GM23338 (cell line): ENCODE measurements at regions not wholly inside any gene's neighbourhood (a gene's known extent, or its start where the extent isn't known, plus 50 kb on each side); places are given as distances from the start of the nearest gene placed in this dataset.

Experiments used
- ATAC-seq: fragments of 200-7000 bp; cut with Tn5 transposase; 3 replicates; pipeline ENCODE4 v1.9.1; 2020
- DNase-seq: peaks from one replicate; pipeline ENCODE4 v3.0.0-alpha.2; 2015; ENCODE audit warnings: low spot score
- H2AFZ ChIP-seq: fragments of 200-600 bp; sonication (generic); 2 replicates; pipeline ENCODE4 v1.8.0; 2016; ENCODE audit warnings: antibody characterized with exemption, mild to moderate bottlenecking, moderate library complexity
- H3F3A ChIP-seq: fragments of 200-600 bp; sonication (generic); replicated peaks from 2 replicates; pipeline ENCODE4 v1.8.0; 2017; ENCODE audit warnings: antibody characterized with exemption, mixed run types, low read depth
- H3K27ac ChIP-seq: fragments of 200-600 bp; sonication (generic); 2 replicates; pipeline ENCODE4 v1.6.1; 2016; ENCODE audit warnings: low read depth
- H3K27me3 ChIP-seq: fragments of 200-600 bp; sonication (generic); 2 replicates; pipeline ENCODE4 v1.8.0; 2016; ENCODE audit warnings: mild to moderate bottlenecking, mixed run types, moderate library complexity; ENCODE audit not compliant: insufficient read depth
- H3K36me3 ChIP-seq: fragments of 200-600 bp; sonication (generic); 2 replicates; pipeline ENCODE4 v1.8.0; 2016; ENCODE audit warnings: mild to moderate bottlenecking; ENCODE audit not compliant: insufficient read depth
- H3K4me1 ChIP-seq: fragments of 200-600 bp; sonication (generic); 2 replicates; pipeline ENCODE4 v1.8.0; 2016; ENCODE audit warnings: mild to moderate bottlenecking, moderate library complexity; ENCODE audit not compliant: insufficient read depth
- H3K4me2 ChIP-seq: fragments of 200-600 bp; sonication (generic); 2 replicates; pipeline ENCODE4 v1.7.1; 2017; ENCODE audit warnings: mixed run types
- H3K4me3 ChIP-seq: fragments of 200-600 bp; sonication (generic); 2 replicates; pipeline ENCODE4 v1.6.1; 2016; ENCODE audit warnings: mixed run types
- H3K79me2 ChIP-seq: fragments of 200-600 bp; sonication (generic); replicated peaks from 2 replicates; pipeline ENCODE4 v1.8.0; 2017; ENCODE audit warnings: mild to moderate bottlenecking; ENCODE audit not compliant: insufficient read depth
- H3K9me2 ChIP-seq: fragments of 200-600 bp; sonication (generic); 2 replicates; pipeline ENCODE4 v1.8.0; 2017; ENCODE audit not compliant: insufficient read depth
- H4K20me1 ChIP-seq: fragments of 200-600 bp; sonication (generic); replicated peaks from 2 replicates; pipeline ENCODE4 v1.8.0; 2017; ENCODE audit warnings: mild to moderate bottlenecking; ENCODE audit not compliant: insufficient read depth
- H3K27ac Mint-ChIP-seq: 2 replicates; pipeline ENCODE4 v1.8.0; 2020; ENCODE audit warnings: inconsistent platforms, mild to moderate bottlenecking, moderate library complexity, mixed read lengths
- H3K27me3 Mint-ChIP-seq: 3 replicates; pipeline ENCODE4 v1.8.0; 2022; ENCODE audit warnings: low read depth, mild to moderate bottlenecking, moderate library complexity, mixed read lengths, inconsistent platforms; ENCODE audit not compliant: insufficient read depth, poor library complexity
- H3K36me3 Mint-ChIP-seq: 3 replicates; pipeline ENCODE4 v1.8.0; 2021; ENCODE audit warnings: low read depth, mild to moderate bottlenecking, inconsistent platforms, moderate library complexity, mixed read lengths
- H3K4me1 Mint-ChIP-seq: 3 replicates; pipeline ENCODE4 v1.8.0; 2020; ENCODE audit warnings: mild to moderate bottlenecking, inconsistent platforms, mixed read lengths
- H3K4me3 Mint-ChIP-seq: 3 replicates; pipeline ENCODE4 v1.8.0; 2021; ENCODE audit warnings: moderate library complexity, mild to moderate bottlenecking, inconsistent platforms, mixed read lengths
- H3K9me3 Mint-ChIP-seq: 3 replicates; pipeline ENCODE4 v1.8.0; 2020; ENCODE audit warnings: moderate library complexity, mild to moderate bottlenecking, inconsistent platforms, mixed read lengths
- EZH2 ChIP-seq: fragments of 200-600 bp; sonication (generic); IDR thresholded peaks from one replicate; pipeline ENCODE4 v1.8.0; 2017; ENCODE audit warnings: antibody characterized with exemption, mild to moderate bottlenecking, low read depth; ENCODE audit not compliant: unreplicated experiment
- EZH2phosphoT487 ChIP-seq: fragments of 200-600 bp; sonication (generic); IDR thresholded peaks from one replicate; pipeline ENCODE4 v1.8.1; 2018; ENCODE audit warnings: antibody characterized with exemption; ENCODE audit not compliant: unreplicated experiment
- JUNB ChIP-seq: IDR thresholded peaks from one replicate; pipeline ENCODE4 v1.6.1; 2016; ENCODE audit warnings: antibody characterized with exemption; ENCODE audit not compliant: unreplicated experiment
- NANOG ChIP-seq: IDR thresholded peaks from 2 replicates; pipeline ENCODE4 v1.6.1; 2016; ENCODE audit warnings: antibody characterized with exemption, borderline replicate concordance
- POLR2AphosphoS5 ChIP-seq: IDR thresholded peaks from 2 replicates; pipeline ENCODE4 v1.6.1; 2016; ENCODE audit warnings: antibody characterized with exemption, low read depth
- STAT1 ChIP-seq: IDR thresholded peaks from one replicate; pipeline ENCODE4 v1.6.1; 2016; ENCODE audit warnings: antibody characterized with exemption; ENCODE audit not compliant: unreplicated experiment
- ZNF114 ChIP-seq: fragments of 250-450 bp; sonication (Bioruptor Pico); IDR thresholded peaks from 2 replicates; pipeline ENCODE4 v1.5.0; 2020; ENCODE audit warnings: mild to moderate bottlenecking, moderate library complexity
- ZNF331 ChIP-seq: fragments of 250-450 bp; sonication (Bioruptor Pico); IDR thresholded peaks from 2 replicates; pipeline ENCODE4 v1.5.0; 2020; ENCODE audit warnings: low read depth, mild to moderate bottlenecking, moderate library complexity
- TF ChIP-seq, protein P1 (sequence below): IDR thresholded peaks from 2 replicates; pipeline ENCODE4 v1.6.1; 2016; ENCODE audit warnings: antibody characterized with exemption
- TF ChIP-seq, protein P2 (sequence below): IDR thresholded peaks from one replicate; pipeline ENCODE4 v1.6.1; 2018; ENCODE audit warnings: antibody characterized with exemption; ENCODE audit not compliant: unreplicated experiment
- TF ChIP-seq, protein P3 (sequence below), 2 experiments: fragments of 200-600 bp in 1 of 2; sonication (generic) in 1 of 2; conservative IDR thresholded peaks; 2 replicates each; pipeline versions ENCODE4 v1.5.1 to v1.6.1; 2016 to 2017; ENCODE audit warnings: antibody characterized with exemption in 2 of 2, low read depth in 2 of 2, mild to moderate bottlenecking in 2 of 2, moderate library complexity in 1 of 2
- TF ChIP-seq, protein P4 (sequence below): fragments of 250-450 bp; sonication (Bioruptor Pico); IDR thresholded peaks from 2 replicates; pipeline ENCODE4 v1.5.0; 2020; ENCODE audit warnings: mild to moderate bottlenecking, moderate library complexity

DNA sequence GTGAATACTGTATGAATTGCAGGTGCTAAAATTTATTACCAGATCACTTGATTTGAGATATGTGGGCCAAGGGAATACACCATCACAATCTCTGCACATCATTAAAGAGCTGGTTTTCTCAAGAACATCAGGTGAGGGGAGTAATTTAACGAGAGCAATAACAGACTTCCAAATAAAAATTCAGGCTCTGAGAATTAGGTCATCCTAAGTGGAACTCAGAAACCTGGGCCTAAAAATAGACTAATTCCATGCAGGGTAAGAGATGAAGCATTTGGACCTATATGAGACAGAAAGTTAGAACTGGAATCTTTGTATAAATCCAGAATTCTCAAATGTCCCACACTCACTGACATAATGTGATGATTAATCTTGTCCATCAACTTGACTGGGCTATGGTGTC lies 331.1 kb downstream of the ZNF621 start (continued):
- TF ChIP-seq, protein P1, sequence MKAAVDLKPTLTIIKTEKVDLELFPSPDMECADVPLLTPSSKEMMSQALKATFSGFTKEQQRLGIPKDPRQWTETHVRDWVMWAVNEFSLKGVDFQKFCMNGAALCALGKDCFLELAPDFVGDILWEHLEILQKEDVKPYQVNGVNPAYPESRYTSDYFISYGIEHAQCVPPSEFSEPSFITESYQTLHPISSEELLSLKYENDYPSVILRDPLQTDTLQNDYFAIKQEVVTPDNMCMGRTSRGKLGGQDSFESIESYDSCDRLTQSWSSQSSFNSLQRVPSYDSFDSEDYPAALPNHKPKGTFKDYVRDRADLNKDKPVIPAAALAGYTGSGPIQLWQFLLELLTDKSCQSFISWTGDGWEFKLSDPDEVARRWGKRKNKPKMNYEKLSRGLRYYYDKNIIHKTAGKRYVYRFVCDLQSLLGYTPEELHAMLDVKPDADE = no peak

DNA sequence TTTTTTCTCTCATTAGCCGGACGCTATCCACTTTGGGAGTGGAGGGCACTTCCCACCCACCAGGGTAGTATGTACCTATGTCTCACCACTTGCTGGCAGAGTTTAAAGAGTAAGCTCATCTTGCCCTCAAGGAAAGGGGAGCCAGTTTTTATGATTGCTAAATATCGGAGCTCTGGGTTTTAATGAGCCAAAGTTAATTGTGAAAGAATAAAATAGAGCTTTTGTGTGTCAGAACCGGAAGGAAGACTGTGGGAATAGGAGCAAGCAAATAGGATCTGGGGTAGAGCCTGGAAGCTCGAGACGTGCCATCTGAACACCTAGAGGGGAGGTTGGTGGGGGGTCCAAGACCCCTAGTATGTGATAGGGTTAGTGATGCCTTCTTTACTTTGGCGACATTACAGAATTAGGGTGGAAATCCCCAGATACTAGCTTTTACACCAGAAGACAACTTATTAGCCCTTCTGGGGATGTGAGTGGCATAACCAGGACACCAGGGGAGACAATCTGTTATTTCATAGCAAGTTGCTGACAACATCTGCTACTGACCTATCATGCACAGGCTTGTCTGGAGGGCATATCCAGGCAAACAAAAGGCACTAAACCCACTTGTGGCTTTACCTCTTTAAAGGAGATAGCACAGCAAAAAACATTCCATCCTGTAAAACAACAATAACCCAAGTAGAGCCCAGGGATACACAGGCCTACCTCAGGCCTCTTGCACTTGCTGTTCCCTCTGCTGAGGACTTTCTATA lies 333.8 kb downstream of the ZNF621 start:
- Histone ChIP-seq H3K27ac (no peak overlapping the region), H3K4me3 (no peak overlapping the region), H3K79me2 (no peaks in the 10 kb centered on the region), H4K20me1 (no peaks in the 10 kb centered on the region), H3K36me3 (no peaks in the 10 kb centered on the region), H2AFZ (no peak overlapping the region), H3K4me2 (no peak overlapping the region), H3K4me1 (no peaks in the 10 kb centered on the region), H3K27me3 (no peaks in the 10 kb centered on the region), H3F3A (no peaks in the 10 kb centered on the region), H3K9me2 (peaks cover 7% of the 10 kb centered on the region; the same call in 1 of the 2 replicates)
- ATAC-seq = no peak
- H3K9me3 Mint-ChIP-seq = no peaks in the 10 kb centered on the region
- DNase-seq = no peak
- no peak overlapping the region for H3K4me3 Mint-ChIP-seq
- H3K4me1 Mint-ChIP-seq = no peaks in the 10 kb centered on the region
- H3K27ac Mint-ChIP-seq = no peak overlapping the region
- no peaks in the 10 kb centered on the region for H3K36me3 Mint-ChIP-seq
- peaks cover 2% of the 10 kb centered on the region for H3K27me3 Mint-ChIP-seq
- no peak for TF ChIP-seq EZH2phosphoT487
- no peak for TF ChIP-seq JUNB
- TF ChIP-seq, protein P2, sequence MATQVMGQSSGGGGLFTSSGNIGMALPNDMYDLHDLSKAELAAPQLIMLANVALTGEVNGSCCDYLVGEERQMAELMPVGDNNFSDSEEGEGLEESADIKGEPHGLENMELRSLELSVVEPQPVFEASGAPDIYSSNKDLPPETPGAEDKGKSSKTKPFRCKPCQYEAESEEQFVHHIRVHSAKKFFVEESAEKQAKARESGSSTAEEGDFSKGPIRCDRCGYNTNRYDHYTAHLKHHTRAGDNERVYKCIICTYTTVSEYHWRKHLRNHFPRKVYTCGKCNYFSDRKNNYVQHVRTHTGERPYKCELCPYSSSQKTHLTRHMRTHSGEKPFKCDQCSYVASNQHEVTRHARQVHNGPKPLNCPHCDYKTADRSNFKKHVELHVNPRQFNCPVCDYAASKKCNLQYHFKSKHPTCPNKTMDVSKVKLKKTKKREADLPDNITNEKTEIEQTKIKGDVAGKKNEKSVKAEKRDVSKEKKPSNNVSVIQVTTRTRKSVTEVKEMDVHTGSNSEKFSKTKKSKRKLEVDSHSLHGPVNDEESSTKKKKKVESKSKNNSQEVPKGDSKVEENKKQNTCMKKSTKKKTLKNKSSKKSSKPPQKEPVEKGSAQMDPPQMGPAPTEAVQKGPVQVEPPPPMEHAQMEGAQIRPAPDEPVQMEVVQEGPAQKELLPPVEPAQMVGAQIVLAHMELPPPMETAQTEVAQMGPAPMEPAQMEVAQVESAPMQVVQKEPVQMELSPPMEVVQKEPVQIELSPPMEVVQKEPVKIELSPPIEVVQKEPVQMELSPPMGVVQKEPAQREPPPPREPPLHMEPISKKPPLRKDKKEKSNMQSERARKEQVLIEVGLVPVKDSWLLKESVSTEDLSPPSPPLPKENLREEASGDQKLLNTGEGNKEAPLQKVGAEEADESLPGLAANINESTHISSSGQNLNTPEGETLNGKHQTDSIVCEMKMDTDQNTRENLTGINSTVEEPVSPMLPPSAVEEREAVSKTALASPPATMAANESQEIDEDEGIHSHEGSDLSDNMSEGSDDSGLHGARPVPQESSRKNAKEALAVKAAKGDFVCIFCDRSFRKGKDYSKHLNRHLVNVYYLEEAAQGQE = no peak
- no peak for TF ChIP-seq ZNF114 (CRISPR knock-in tag)
- TF ChIP-seq, protein P3, sequence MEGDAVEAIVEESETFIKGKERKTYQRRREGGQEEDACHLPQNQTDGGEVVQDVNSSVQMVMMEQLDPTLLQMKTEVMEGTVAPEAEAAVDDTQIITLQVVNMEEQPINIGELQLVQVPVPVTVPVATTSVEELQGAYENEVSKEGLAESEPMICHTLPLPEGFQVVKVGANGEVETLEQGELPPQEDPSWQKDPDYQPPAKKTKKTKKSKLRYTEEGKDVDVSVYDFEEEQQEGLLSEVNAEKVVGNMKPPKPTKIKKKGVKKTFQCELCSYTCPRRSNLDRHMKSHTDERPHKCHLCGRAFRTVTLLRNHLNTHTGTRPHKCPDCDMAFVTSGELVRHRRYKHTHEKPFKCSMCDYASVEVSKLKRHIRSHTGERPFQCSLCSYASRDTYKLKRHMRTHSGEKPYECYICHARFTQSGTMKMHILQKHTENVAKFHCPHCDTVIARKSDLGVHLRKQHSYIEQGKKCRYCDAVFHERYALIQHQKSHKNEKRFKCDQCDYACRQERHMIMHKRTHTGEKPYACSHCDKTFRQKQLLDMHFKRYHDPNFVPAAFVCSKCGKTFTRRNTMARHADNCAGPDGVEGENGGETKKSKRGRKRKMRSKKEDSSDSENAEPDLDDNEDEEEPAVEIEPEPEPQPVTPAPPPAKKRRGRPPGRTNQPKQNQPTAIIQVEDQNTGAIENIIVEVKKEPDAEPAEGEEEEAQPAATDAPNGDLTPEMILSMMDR (conservative IDR thresholded peaks at IDR 0.05; ENCODE audit: low read depth in 2 of 2) = no peak
- TF ChIP-seq, protein P4, sequence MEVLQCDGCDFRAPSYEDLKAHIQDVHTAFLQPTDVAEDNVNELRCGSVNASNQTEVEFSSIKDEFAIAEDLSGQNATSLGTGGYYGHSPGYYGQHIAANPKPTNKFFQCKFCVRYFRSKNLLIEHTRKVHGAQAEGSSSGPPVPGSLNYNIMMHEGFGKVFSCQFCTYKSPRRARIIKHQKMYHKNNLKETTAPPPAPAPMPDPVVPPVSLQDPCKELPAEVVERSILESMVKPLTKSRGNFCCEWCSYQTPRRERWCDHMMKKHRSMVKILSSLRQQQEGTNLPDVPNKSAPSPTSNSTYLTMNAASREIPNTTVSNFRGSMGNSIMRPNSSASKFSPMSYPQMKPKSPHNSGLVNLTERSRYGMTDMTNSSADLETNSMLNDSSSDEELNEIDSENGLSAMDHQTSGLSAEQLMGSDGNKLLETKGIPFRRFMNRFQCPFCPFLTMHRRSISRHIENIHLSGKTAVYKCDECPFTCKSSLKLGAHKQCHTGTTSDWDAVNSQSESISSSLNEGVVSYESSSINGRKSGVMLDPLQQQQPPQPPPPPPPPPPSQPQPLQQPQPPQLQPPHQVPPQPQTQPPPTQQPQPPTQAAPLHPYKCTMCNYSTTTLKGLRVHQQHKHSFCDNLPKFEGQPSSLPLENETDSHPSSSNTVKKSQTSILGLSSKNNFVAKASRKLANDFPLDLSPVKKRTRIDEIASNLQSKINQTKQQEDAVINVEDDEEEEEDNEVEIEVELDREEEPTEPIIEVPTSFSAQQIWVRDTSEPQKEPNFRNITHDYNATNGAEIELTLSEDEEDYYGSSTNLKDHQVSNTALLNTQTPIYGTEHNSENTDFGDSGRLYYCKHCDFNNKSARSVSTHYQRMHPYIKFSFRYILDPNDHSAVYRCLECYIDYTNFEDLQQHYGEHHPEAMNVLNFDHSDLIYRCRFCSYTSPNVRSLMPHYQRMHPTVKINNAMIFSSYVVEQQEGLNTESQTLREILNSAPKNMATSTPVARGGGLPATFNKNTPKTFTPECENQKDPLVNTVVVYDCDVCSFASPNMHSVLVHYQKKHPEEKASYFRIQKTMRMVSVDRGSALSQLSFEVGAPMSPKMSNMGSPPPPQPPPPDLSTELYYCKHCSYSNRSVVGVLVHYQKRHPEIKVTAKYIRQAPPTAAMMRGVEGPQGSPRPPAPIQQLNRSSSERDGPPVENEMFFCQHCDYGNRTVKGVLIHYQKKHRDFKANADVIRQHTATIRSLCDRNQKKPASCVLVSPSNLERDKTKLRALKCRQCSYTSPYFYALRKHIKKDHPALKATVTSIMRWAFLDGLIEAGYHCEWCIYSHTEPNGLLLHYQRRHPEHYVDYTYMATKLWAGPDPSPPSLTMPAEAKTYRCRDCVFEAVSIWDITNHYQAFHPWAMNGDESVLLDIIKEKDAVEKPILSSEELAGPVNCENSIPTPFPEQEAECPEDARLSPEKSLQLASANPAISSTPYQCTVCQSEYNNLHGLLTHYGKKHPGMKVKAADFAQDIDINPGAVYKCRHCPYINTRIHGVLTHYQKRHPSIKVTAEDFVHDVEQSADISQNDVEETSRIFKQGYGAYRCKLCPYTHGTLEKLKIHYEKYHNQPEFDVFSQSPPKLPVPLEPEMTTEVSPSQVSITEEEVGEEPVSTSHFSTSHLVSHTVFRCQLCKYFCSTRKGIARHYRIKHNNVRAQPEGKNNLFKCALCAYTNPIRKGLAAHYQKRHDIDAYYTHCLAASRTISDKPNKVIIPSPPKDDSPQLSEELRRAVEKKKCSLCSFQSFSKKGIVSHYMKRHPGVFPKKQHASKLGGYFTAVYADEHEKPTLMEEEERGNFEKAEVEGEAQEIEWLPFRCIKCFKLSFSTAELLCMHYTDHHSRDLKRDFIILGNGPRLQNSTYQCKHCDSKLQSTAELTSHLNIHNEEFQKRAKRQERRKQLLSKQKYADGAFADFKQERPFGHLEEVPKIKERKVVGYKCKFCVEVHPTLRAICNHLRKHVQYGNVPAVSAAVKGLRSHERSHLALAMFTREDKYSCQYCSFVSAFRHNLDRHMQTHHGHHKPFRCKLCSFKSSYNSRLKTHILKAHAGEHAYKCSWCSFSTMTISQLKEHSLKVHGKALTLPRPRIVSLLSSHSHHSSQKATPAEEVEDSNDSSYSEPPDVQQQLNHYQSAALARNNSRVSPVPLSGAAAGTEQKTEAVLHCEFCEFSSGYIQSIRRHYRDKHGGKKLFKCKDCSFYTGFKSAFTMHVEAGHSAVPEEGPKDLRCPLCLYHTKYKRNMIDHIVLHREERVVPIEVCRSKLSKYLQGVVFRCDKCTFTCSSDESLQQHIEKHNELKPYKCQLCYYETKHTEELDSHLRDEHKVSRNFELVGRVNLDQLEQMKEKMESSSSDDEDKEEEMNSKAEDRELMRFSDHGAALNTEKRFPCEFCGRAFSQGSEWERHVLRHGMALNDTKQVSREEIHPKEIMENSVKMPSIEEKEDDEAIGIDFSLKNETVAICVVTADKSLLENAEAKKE (CRISPR knock-in tag) = no peak
- no peak for TF ChIP-seq ZNF331 (CRISPR knock-in tag)
- TF ChIP-seq NANOG = no peak
- TF ChIP-seq STAT1 = no peak
- no peak for TF ChIP-seq POLR2AphosphoS5
- no peak for TF ChIP-seq EZH2
